MCF 10A (cell line): ENCODE measurements at regions not wholly inside any gene's neighbourhood (a gene's known extent, or its start where the extent isn't known, plus 50 kb on each side); places are given as distances from the start of the nearest gene placed in this dataset.

Source experiments
- BruUV-seq: library from RNA; stranded (reverse); fragments of 400-500 nt; replicated peaks from 2 replicates; lab custom pipeline; 2021; lab: Mats Ljungman, UMichigan
- CTCF ChIA-PET: fragments of 300-600 bp; sonication (Branson Sonifier 250); formaldehyde crosslinking; extraction: SDS; loops from one replicate; lab custom pipeline; 2021; ENCODE audit warnings: antibody characterized with exemption, inconsistent platforms; lab: Yijun Ruan, JAX
- POLR2A ChIA-PET: fragments of 300-600, 350-650 bp; sonication (Branson Sonifier 250); formaldehyde crosslinking; extraction: SDS; loops from one replicate; lab custom pipeline; 2020; ENCODE audit warnings: antibody characterized with exemption, inconsistent platforms; lab: Yijun Ruan, JAX
- DNase-seq: peaks from one replicate; pipeline ENCODE4 v3.0.0-alpha.2; 2018; ENCODE audit not compliant: unreplicated experiment
- H3K27ac Mint-ChIP-seq: one replicate; pipeline ENCODE4 v1.8.0; 2022; ENCODE audit warnings: mild to moderate bottlenecking, low read depth, mixed read lengths; ENCODE audit not compliant: unreplicated experiment
- H3K27me3 Mint-ChIP-seq: one replicate; pipeline ENCODE4 v1.8.0; 2022; ENCODE audit warnings: mixed read lengths; ENCODE audit not compliant: insufficient read depth, unreplicated experiment
- H3K36me3 Mint-ChIP-seq: one replicate; pipeline ENCODE4 v1.8.0; 2022; ENCODE audit warnings: mild to moderate bottlenecking, moderate library complexity, mixed read lengths; ENCODE audit not compliant: insufficient read depth, unreplicated experiment
- H3K4me1 Mint-ChIP-seq: one replicate; pipeline ENCODE4 v1.8.0; 2022; ENCODE audit warnings: mixed read lengths; ENCODE audit not compliant: insufficient read depth, unreplicated experiment
- H3K4me3 Mint-ChIP-seq: one replicate; pipeline ENCODE4 v1.8.0; 2022; ENCODE audit warnings: mild to moderate bottlenecking, moderate library complexity, mixed read lengths; ENCODE audit not compliant: unreplicated experiment
- H3K9me3 Mint-ChIP-seq: one replicate; pipeline ENCODE4 v1.8.0; 2022; ENCODE audit warnings: mixed read lengths; ENCODE audit not compliant: unreplicated experiment
- CTCF ChIP-seq: fragments of 200-600 bp; IDR thresholded peaks from one replicate; pipeline ENCODE4 v1.8.0; 2022; ENCODE audit warnings: antibody characterized with exemption, mild to moderate bottlenecking; ENCODE audit not compliant: unreplicated experiment
- intact Hi-C: fragments of 100-400 bp; cut with micrococcal nuclease; formaldehyde crosslinking; loops from 2 replicates; pipeline ENCODE4 v1.14.1; 2022

GRCh38 chr6:40794586-40794985 is 207.4 kb upstream of the LRFN2 start:
- Mint-ChIP-seq H3K27me3 (no peaks in the 10 kb centered on the region), H3K27ac (no peak overlapping the region), H3K9me3 (peaks cover 8% of the 10 kb centered on the region), H3K36me3 (no peaks in the 10 kb centered on the region), H3K4me3 (no peak overlapping the region), H3K4me1 (no peaks in the 10 kb centered on the region)
- POLR2A ChIA-PET: no interaction called here
- intact Hi-C loops: no loop called here
- CTCF ChIA-PET: interaction anchor here (0.7 to 0.9 kb wide), 2 partner anchors 29 to 461 kb away, joined by 3 to 4 read pairs; no protein-coding TSS in a partner anchor
- TF ChIP-seq CTCF: no peak
- no TSS peak for BruUV-seq
- DNase-seq: no peak

- no peaks in the 10 kb centered on the region for H3K36me3 Mint-ChIP-seq
- POLR2A ChIA-PET: no interaction called here
- no TSS peak for BruUV-seq
- CTCF ChIA-PET: no interaction called here
- intact Hi-C loops: no loop called here
- no peak for TF ChIP-seq CTCF
- no peak overlapping the region for H3K27ac Mint-ChIP-seq
- peaks cover 11% of the 10 kb centered on the region for H3K9me3 Mint-ChIP-seq
- no peak overlapping the region for H3K4me3 Mint-ChIP-seq
- H3K27me3 Mint-ChIP-seq: no peaks in the 10 kb centered on the region
- no peaks in the 10 kb centered on the region for H3K4me1 Mint-ChIP-seq
- no peak for DNase-seq
These were observed 205.0 kb upstream of the LRFN2 start for GRCh38 chr6:40792183-40792582.

GRCh38 chr6:40791004-40791403 is 203.8 kb upstream of the LRFN2 start:
- H3K9me3 Mint-ChIP-seq: peaks cover 7% of the 10 kb centered on the region
- POLR2A ChIA-PET: no interaction called here
- H3K27ac Mint-ChIP-seq: no peak overlapping the region
- no peaks in the 10 kb centered on the region for H3K36me3 Mint-ChIP-seq
- H3K27me3 Mint-ChIP-seq: no peaks in the 10 kb centered on the region
- CTCF ChIA-PET: interaction anchor here (0.5 kb wide), 1 partner anchor 95 kb away, joined by 3 read pairs; no protein-coding TSS in a partner anchor
- no peak for TF ChIP-seq CTCF
- DNase-seq: no peak
- BruUV-seq: no TSS peak
- intact Hi-C loops: no loop called here
- H3K4me3 Mint-ChIP-seq: no peak overlapping the region
- H3K4me1 Mint-ChIP-seq: no peaks in the 10 kb centered on the region

DNA sequence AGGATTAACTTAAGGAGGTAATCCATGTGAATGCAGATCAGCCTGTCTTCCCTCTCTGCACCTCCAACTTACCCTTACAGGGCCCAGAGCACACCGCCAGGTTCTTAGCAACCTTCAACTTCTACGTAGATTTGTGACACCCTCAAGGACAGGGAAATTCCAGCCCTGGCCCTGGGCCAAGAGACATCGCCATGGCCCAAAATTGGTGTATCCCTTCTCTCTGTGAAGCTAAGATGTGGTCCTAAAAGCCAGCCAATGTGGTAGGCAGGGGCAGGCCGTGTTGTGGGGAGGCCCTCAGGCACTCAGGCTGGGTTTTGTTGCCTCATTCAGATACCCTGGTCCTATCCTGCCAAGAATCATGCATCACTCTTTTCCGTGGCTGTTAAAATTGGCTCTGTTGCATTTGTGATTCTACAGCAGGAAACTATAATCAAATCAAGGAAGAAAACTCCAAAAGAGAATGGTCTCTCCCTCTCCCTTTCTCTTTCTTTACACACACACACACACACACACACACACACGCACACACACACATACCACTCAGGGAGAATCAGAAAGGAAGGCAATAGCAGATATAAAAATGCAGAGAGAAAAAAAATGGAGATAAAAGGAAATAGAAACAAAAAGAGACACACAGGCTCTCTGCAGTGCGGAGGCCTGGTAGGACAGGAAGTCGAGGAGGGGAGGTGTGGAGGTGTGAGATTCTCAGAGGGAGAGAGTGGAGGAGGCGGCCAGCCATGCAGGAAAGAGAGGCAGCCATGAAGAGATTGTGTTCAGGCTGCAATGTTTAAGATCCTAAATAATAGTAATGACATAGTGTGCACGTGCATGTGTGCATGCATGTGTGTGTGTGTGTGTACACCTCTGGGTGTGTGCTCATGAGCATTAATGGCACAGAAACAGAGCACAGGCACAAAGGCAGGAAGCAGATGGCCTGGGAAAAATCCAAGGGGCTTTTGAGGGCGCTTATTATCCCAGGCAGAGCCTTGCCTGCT is 201.8 kb upstream of the LRFN2 start:
- POLR2A ChIA-PET: no interaction called here
- Mint-ChIP-seq H3K4me1 (no peaks in the 10 kb centered on the region), H3K4me3 (no peak overlapping the region), H3K27ac (no peak overlapping the region), H3K27me3 (no peaks in the 10 kb centered on the region), H3K9me3 (peaks cover 7% of the 10 kb centered on the region), H3K36me3 (no peaks in the 10 kb centered on the region)
- no TSS peak for BruUV-seq
- no peak for DNase-seq
- intact Hi-C loops: no loop called here
- TF ChIP-seq CTCF: no peak
- CTCF ChIA-PET: no interaction called here
